CD14-positive monocyte (primary cell): ENCODE measurements at regions not wholly inside any gene's neighbourhood (a gene's known extent, or its start where the extent isn't known, plus 50 kb on each side); places are given as distances from the start of the nearest gene placed in this dataset.

Source experiments
- DNase-seq, 3 donors: peaks; one replicate each; pipeline ENCODE4 v3.0.0-alpha.2; 2011 to 2022
- H2AFZ ChIP-seq: 2 replicates; pipeline ENCODE4 v1.6.0; 2012; ENCODE audit warnings: mild to moderate bottlenecking, low read depth, low read length, inconsistent platforms; ENCODE audit not compliant: insufficient read depth, poor library complexity, severe bottlenecking
- H3K27ac ChIP-seq, 2 donors: 1 replicate in 1 of 2; 2 replicates in 1 of 2; pipeline ENCODE4 v1.5.1; 2012 to 2013; ENCODE audit warnings: low read length in 2 of 2, control low read depth in 1 of 2, inconsistent platforms in 1 of 2, low read depth in 1 of 2, mild to moderate bottlenecking in 1 of 2
- H3K27me3 ChIP-seq, 2 donors: one replicate each; pipeline versions ENCODE4 v1.6.0 to v1.6.1; 2011 to 2013; ENCODE audit warnings: low read length in 2 of 2; ENCODE audit not compliant: control insufficient read depth in 2 of 2, insufficient read depth in 2 of 2
- H3K36me3 ChIP-seq, 2 donors: replicated peaks in 1 of 2; 1 replicate in 1 of 2; 2 replicates in 1 of 2; pipeline versions ENCODE4 v1.5.1 to v1.6.1; 2012 to 2013; ENCODE audit warnings: low read length in 2 of 2, control low read depth in 1 of 2, inconsistent platforms in 1 of 2, mild to moderate bottlenecking in 1 of 2; ENCODE audit not compliant: insufficient read depth in 2 of 2, control insufficient read depth in 1 of 2
- H3K4me1 ChIP-seq, 2 donors: 1 replicate in 1 of 2; 2 replicates in 1 of 2; pipeline versions ENCODE4 v1.5.1 to v1.6.1; 2012 to 2013; ENCODE audit warnings: low read length in 2 of 2, control low read depth in 1 of 2, inconsistent platforms in 1 of 2, mild to moderate bottlenecking in 1 of 2, moderate library complexity in 1 of 2; ENCODE audit not compliant: insufficient read depth in 2 of 2, control insufficient read depth in 1 of 2
- H3K4me2 ChIP-seq: replicated peaks from 2 replicates; pipeline ENCODE3; 2012; ENCODE audit warnings: low read length, moderate library complexity, mild to moderate bottlenecking; ENCODE audit not compliant: poor library complexity, severe bottlenecking; ENCODE audit errors: extremely low read depth
- H3K4me3 ChIP-seq, 3 experiments: fragments of 200-600 bp in 1 of 3; sonication (generic) in 1 of 3; replicated peaks in 1 of 3; 1 replicate in 2 of 3; 2 replicates in 1 of 3; pipeline ENCODE4 v1.5.1; 2011 to 2013; ENCODE audit warnings: low read length in 3 of 3, mild to moderate bottlenecking in 3 of 3, control low read depth in 2 of 3, low read depth in 2 of 3, inconsistent platforms in 1 of 3, moderate library complexity in 1 of 3
- H3K79me2 ChIP-seq: 2 replicates; pipeline ENCODE4 v1.6.0; 2012; ENCODE audit warnings: mild to moderate bottlenecking, control low read depth, inconsistent platforms, low read length, moderate library complexity; ENCODE audit not compliant: insufficient read depth
- H3K9ac ChIP-seq: 2 replicates; pipeline ENCODE4 v1.6.0; 2017; ENCODE audit warnings: low read length, mild to moderate bottlenecking; ENCODE audit not compliant: insufficient read depth, poor library complexity, severe bottlenecking
- H3K9me3 ChIP-seq, 2 donors: replicated peaks in 1 of 2; 1 replicate in 1 of 2; 2 replicates in 1 of 2; pipeline versions ENCODE4 v1.5.1 to v1.6.1; 2012 to 2013; ENCODE audit warnings: low read length in 2 of 2, control low read depth in 1 of 2; ENCODE audit not compliant: control insufficient read depth in 1 of 2, insufficient read depth in 1 of 2
- H4K20me1 ChIP-seq: 2 replicates; pipeline ENCODE4 v1.6.0; 2012; ENCODE audit warnings: mild to moderate bottlenecking, low read length, control low read depth, moderate library complexity; ENCODE audit not compliant: insufficient read depth
- H3K27ac Mint-ChIP-seq, 7 donors: one replicate each; pipeline ENCODE4 v1.8.0; 2020; ENCODE audit warnings: mild to moderate bottlenecking in 7 of 7, mixed read lengths in 7 of 7, moderate library complexity in 6 of 7, inconsistent platforms in 2 of 7
- H3K27me3 Mint-ChIP-seq, 3 donors: one replicate each; pipeline ENCODE4 v1.8.0; 2021 to 2022; ENCODE audit warnings: low read depth in 3 of 3, mild to moderate bottlenecking in 3 of 3, mixed read lengths in 3 of 3, moderate library complexity in 3 of 3, inconsistent platforms in 1 of 3
- H3K36me3 Mint-ChIP-seq, 2 donors: one replicate each; pipeline ENCODE4 v1.8.0; 2020; ENCODE audit warnings: mixed read lengths in 2 of 2, inconsistent platforms in 1 of 2, mild to moderate bottlenecking in 1 of 2
- H3K4me1 Mint-ChIP-seq: one replicate; pipeline ENCODE4 v1.8.0; 2020; ENCODE audit warnings: mild to moderate bottlenecking, mixed read lengths
- H3K4me3 Mint-ChIP-seq, 2 donors: one replicate each; pipeline ENCODE4 v1.8.0; 2020; ENCODE audit warnings: mild to moderate bottlenecking in 2 of 2, mixed read lengths in 2 of 2, moderate library complexity in 1 of 2
- H3K9me3 Mint-ChIP-seq, 7 donors: one replicate each; pipeline ENCODE4 v1.8.0; 2020 to 2022; ENCODE audit warnings: mixed read lengths in 7 of 7, mild to moderate bottlenecking in 6 of 7, moderate library complexity in 6 of 7, inconsistent platforms in 2 of 7
- CTCF ChIP-seq: fragments of 200-600 bp; IDR thresholded peaks from one replicate; pipeline ENCODE4 v1.8.0; 2022; ENCODE audit warnings: antibody characterized with exemption, mild to moderate bottlenecking
- WGBS: methylation state at CpG from one replicate; pipeline ENCODE4 v1.1.5; 2013; ENCODE audit warnings: missing lambda C conversion rate; ENCODE audit not compliant: insufficient coverage; 5-methylcytosine and 5-hydroxymethylcytosine counted together
- intact Hi-C, 2 donors: fragments of 100-400 bp; cut with micrococcal nuclease; formaldehyde crosslinking; loops; one replicate each; pipeline versions ENCODE4 v1.15.0 to v1.15.1; 2023

- H3K36me3 Mint-ChIP-seq = no peaks in the 10 kb centered on the region
- WGBS = no CpG with 5 or more reads among the region's 1 CpG
- Histone ChIP-seq H3K36me3 (no peaks in the 10 kb centered on the region), H2AFZ (no peak overlapping the region), H3K27me3 (no peaks in the 10 kb centered on the region), H3K9ac (no peak overlapping the region), H4K20me1 (no peaks in the 10 kb centered on the region), H3K4me1 (no peaks in the 10 kb centered on the region), H3K27ac (no peak overlapping the region), H3K9me3 (peaks cover 0 to 18% of the 10 kb centered on the region in 2 donors), H3K4me2 (no peak overlapping the region), H3K4me3 (no peak overlapping the region), H3K79me2 (no peaks in the 10 kb centered on the region)
- no peak overlapping the region for H3K4me3 Mint-ChIP-seq
- no peaks in the 10 kb centered on the region for H3K27me3 Mint-ChIP-seq
- no peak for TF ChIP-seq CTCF
- intact Hi-C loops = no loop called here
- no peak for DNase-seq
- H3K9me3 Mint-ChIP-seq = peaks cover 0 to 10% (median 7%) of the 10 kb centered on the region in 7 donors
- no peaks in the 10 kb centered on the region for H3K4me1 Mint-ChIP-seq
- H3K27ac Mint-ChIP-seq = no peak overlapping the region
Measured at GRCh38 chr5:160930406-160930805, 78.4 kb upstream of the ATP10B start.

GRCh38 chr5:160929906-160930305, 77.9 kb upstream of the ATP10B start:
- Histone ChIP-seq H3K4me2 (no peak overlapping the region), H3K4me3 (no peak overlapping the region), H3K27ac (no peak overlapping the region), H3K36me3 (no peaks in the 10 kb centered on the region), H3K4me1 (no peaks in the 10 kb centered on the region), H3K27me3 (no peaks in the 10 kb centered on the region), H3K9ac (no peak overlapping the region), H3K79me2 (no peaks in the 10 kb centered on the region), H3K9me3 (peaks cover 0 to 18% of the 10 kb centered on the region in 2 donors), H4K20me1 (no peaks in the 10 kb centered on the region), H2AFZ (no peak overlapping the region)
- Mint-ChIP-seq H3K9me3 (peaks cover 0 to 10% (median 5%) of the 10 kb centered on the region in 7 donors), H3K4me3 (no peak overlapping the region), H3K27ac (no peak overlapping the region), H3K36me3 (no peaks in the 10 kb centered on the region), H3K4me1 (no peaks in the 10 kb centered on the region), H3K27me3 (no peaks in the 10 kb centered on the region)
- WGBS = no CpG with 5 or more reads among the region's 3 CpGs
- no peak for DNase-seq
- intact Hi-C loops = no loop called here
- no peak for TF ChIP-seq CTCF
